ENCODE measurements at regions not wholly inside any gene's neighbourhood (a gene's known extent, or its start where the extent isn't known, plus 50 kb on each side); places are given as distances from the start of the nearest gene placed in this dataset.

GRCh38 chr5:8611067-8611466 is 742.1 kb downstream of the MTRR start:
- Histone ChIP-seq H3K27me3 (replicated peaks in 1 of 4; ENCODE audit: control insufficient read depth in 3 of 4, extremely low read depth in 1 of 4, insufficient read depth in 3 of 4, low read length in 3 of 4) (no peaks in the 10 kb centered on the region), H3K14ac (ENCODE audit: insufficient read length) (no peak overlapping the region), H3K9ac (replicated peaks in 1 of 4; ENCODE audit: extremely low read depth in 1 of 4, low read depth in 3 of 4, low read length in 3 of 4) (no peak overlapping the region), H3K27ac (ENCODE audit: low read depth, low read length) (no peak overlapping the region), H3K4ac (replicated peaks; ENCODE audit: insufficient read length, low read depth, low read length) (no peak overlapping the region), H3K36me3 (ENCODE audit: control insufficient read depth in 2 of 4, insufficient read depth in 4 of 4, low read length in 3 of 4) (no peaks in the 10 kb centered on the region), H3K4me2 (ENCODE audit: insufficient read depth in 1 of 2, low read depth in 2 of 2, low read length in 2 of 2) (no peak overlapping the region), H2AK5ac (ENCODE audit: low read depth, low read length) (no peak overlapping the region), H3K4me3 (ENCODE audit: extremely low read depth in 1 of 4, insufficient read depth in 2 of 4, low read depth in 3 of 4, low read length in 4 of 4) (no peak overlapping the region), H3K23me2 (ENCODE audit: low read depth, low read length) (peaks cover 5% of the 10 kb centered on the region; the same call in 1 of the 2 replicates), H3K9me3 (ENCODE audit: insufficient read depth in 2 of 2, low read depth in 1 of 2, low read length in 1 of 2) (no peaks in the 10 kb centered on the region), H3K23ac (ENCODE audit: insufficient read length) (no peak overlapping the region), H4K20me1 (replicated peaks in 1 of 2; ENCODE audit: control insufficient read depth in 1 of 2, insufficient read depth in 2 of 2, low read length in 2 of 2) (peaks cover 0 to 1% of the 10 kb centered on the region in 2 experiments), H3K56ac (replicated peaks; ENCODE audit: insufficient read length, low read depth, low read length) (no peak overlapping the region), H2AFZ (ENCODE audit: low read length) (no peak overlapping the region), H3K79me2 (ENCODE audit: control insufficient read depth in 1 of 2, insufficient read depth in 2 of 2, low read length in 2 of 2) (no peaks in the 10 kb centered on the region; a peak in 1 of 4 replicates), H3K18ac (ENCODE audit: extremely low read depth, low read length) (no peak overlapping the region), H3K79me1 (ENCODE audit: low read depth, low read length) (no peaks in the 10 kb centered on the region), H2BK5ac (ENCODE audit: low read depth, low read length) (no peak overlapping the region), H3K4me1 (replicated peaks in 1 of 4; ENCODE audit: control insufficient read depth in 3 of 4, insufficient read depth in 4 of 4, low read length in 3 of 4) (peaks cover 0 to 2% (median 0%) of the 10 kb centered on the region in 4 experiments; a peak in 1 of 7 replicates), H4K91ac (replicated peaks; ENCODE audit: insufficient read length, low read length) (no peak overlapping the region), H2BK12ac (ENCODE audit: low read depth, low read length) (no peak overlapping the region), H2BK120ac (replicated peaks; ENCODE audit: low read depth, low read length) (no peak overlapping the region), H2BK15ac (ENCODE audit: low read length) (no peak overlapping the region), H4K8ac (ENCODE audit: extremely low read depth, insufficient read depth, low read length) (no peak overlapping the region), H4K5ac (ENCODE audit: insufficient read length, low read depth, low read length) (no peak overlapping the region), H2BK20ac (ENCODE audit: low read length) (no peak overlapping the region)
- ChIA-PET CTCF (ENCODE audit: partially characterized antibody) (no interaction called here), POLR2A (ENCODE audit: partially characterized antibody) (no interaction called here)
- DNase-seq (ENCODE audit: low read depth in 1 of 2, low spot score in 2 of 2) (no peak), FAIRE-seq (no peak)
- 93% methylated on average over 3 of the region's 3 CpGs; no CpG with 5 or more reads in 1 of the 2 experiments for WGBS, 2 experiments (ENCODE audit: extremely low coverage in 1 of 2, insufficient coverage in 1 of 2, insufficient read length in 1 of 2, insufficient replicate concordance in 2 of 2, low coverage in 1 of 2, low lambda C conversion rate in 2 of 2, missing lambda C conversion rate in 1 of 2)
- TF ChIP-seq KDM5A (IDR thresholded peaks at IDR 0.05; ENCODE audit: low read length) = no peak
- TF ChIP-seq CTBP2 (IDR thresholded peaks at IDR 0.05; ENCODE audit: borderline replicate concordance, insufficient read depth, insufficient read length, low read length) = no peak

Measured in H1 (cell line).